ENCODE measurements at regions not wholly inside any gene's neighbourhood (a gene's known extent, or its start where the extent isn't known, plus 50 kb on each side); places are given as distances from the start of the nearest gene placed in this dataset.

DNA sequence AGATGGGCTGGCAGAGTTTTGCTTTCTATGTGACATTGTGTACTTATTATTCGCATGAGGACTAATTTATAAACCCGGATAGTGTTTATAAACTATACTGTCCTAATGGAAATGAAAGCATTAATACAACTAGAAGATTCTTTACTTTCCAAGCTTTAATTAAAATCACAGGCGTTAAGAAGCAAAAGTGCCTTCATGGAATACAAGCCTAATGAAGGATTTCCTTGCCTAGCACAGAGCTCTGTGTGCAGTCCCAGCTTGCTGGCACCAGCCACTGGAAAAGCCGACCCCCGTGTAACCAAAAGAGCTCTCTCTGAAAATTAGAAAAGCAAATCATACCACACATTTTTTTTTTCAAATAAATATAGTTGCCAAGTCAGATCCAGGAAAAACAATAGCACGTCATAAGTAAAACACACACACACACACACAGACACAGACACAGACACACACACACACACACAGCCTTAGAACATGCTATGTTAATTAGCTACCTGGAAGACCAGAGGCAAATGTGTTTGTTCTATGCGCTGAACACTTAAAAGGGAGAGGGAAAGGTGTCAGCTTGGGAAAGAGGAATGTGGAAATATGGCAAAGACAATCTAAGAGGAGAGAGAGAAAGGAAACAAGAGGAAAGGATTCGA lies 1084.2 kb downstream of the TUSC7 start:
- Histone ChIP-seq H3K27ac (no peak overlapping the region), H3K4me1 (replicated peaks) (no peaks in the 10 kb centered on the region), H3K36me3 (no peaks in the 10 kb centered on the region), H3K27me3 (replicated peaks; ENCODE audit: insufficient read depth) (no peaks in the 10 kb centered on the region), H3K4me3 (no peak overlapping the region), H3K9me3 (no peaks in the 10 kb centered on the region)
- 38% methylated on average over 8 of the region's 8 CpGs for WGBS
- intact Hi-C loops (cut with DNase I): no loop called here
- TF ChIP-seq POLR2AphosphoS5 (IDR thresholded peaks at IDR 0.05) (no peak), POLR2A (IDR thresholded peaks at IDR 0.05) (no peak)
- TF ChIP-seq, protein P1, sequence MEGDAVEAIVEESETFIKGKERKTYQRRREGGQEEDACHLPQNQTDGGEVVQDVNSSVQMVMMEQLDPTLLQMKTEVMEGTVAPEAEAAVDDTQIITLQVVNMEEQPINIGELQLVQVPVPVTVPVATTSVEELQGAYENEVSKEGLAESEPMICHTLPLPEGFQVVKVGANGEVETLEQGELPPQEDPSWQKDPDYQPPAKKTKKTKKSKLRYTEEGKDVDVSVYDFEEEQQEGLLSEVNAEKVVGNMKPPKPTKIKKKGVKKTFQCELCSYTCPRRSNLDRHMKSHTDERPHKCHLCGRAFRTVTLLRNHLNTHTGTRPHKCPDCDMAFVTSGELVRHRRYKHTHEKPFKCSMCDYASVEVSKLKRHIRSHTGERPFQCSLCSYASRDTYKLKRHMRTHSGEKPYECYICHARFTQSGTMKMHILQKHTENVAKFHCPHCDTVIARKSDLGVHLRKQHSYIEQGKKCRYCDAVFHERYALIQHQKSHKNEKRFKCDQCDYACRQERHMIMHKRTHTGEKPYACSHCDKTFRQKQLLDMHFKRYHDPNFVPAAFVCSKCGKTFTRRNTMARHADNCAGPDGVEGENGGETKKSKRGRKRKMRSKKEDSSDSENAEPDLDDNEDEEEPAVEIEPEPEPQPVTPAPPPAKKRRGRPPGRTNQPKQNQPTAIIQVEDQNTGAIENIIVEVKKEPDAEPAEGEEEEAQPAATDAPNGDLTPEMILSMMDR (IDR thresholded peaks at IDR 0.05): no peak
- no peak for DNase-seq (ENCODE audit: low spot score)

DNA sequence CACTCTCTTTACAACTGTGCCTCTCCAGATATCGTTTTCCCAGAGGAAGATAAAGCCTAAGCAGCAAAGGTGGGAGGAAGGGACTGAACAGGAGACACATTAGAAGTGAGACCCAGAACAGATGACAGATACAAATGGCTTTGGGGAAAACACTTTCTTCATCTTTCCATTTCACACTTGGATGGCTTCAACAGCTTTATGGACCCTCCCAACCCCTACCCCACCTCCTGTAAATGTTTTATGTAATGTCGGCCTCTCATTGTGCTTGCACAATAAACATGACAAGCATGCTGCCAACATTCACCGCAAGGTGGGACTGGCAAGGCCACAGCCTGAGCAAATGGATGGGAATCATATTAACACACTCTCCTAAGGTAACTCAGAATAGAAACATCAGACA lies 1088.6 kb downstream of the TUSC7 start:
- H3K9me3 ChIP-seq: no peaks in the 10 kb centered on the region
- no peaks in the 10 kb centered on the region for H3K27me3 ChIP-seq (replicated peaks; ENCODE audit: insufficient read depth)
- H3K4me3 ChIP-seq: no peak overlapping the region
- no peak for DNase-seq (ENCODE audit: low spot score)
- H3K4me1 ChIP-seq (replicated peaks): no peaks in the 10 kb centered on the region
- TF ChIP-seq POLR2A (IDR thresholded peaks at IDR 0.05) (no peak), POLR2AphosphoS5 (IDR thresholded peaks at IDR 0.05) (no peak)
- TF ChIP-seq, protein P1 (IDR thresholded peaks at IDR 0.05): no peak
- intact Hi-C loops (cut with DNase I): no loop called here
- no peak overlapping the region for H3K27ac ChIP-seq
- 37% methylated on average over 3 of the region's 3 CpGs for WGBS
- H3K36me3 ChIP-seq: no peaks in the 10 kb centered on the region

DNA sequence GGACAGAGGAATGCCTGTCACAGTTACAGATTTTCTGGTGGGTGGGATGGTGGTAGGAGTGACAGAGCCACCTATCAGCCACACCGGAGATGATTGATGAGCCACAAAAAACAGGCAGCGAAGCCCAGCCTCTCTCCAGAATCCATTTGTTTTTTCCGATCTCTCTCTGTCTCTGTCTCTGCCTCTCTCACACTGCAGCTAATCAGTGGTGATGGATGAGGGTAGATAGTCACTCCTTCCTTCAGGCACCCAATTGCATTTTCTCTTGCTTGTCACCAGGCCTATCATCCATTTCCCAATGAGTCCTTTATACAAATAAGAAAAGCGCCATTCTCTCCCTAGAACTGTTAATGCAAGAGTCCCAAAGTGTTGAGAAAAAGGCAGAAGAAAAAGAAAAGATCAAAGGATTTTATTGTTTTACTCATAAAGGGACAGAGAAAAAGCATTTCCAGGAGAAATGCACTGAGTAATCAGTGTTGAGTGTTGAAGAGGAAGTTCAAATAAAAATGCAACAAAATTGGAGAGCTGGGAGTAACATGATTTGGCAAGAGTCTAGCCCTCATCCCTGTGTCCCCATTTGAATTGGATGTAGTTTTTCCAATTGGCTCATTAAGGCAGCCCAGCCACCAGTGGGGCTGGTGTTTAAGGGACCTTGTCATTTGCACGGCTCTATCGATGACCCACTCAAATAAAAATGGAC lies 1089.3 kb downstream of the TUSC7 start:
- Histone ChIP-seq H3K36me3 (no peaks in the 10 kb centered on the region), H3K4me1 (replicated peaks) (no peaks in the 10 kb centered on the region), H3K4me3 (no peak overlapping the region), H3K27me3 (replicated peaks; ENCODE audit: insufficient read depth) (no peaks in the 10 kb centered on the region), H3K9me3 (no peaks in the 10 kb centered on the region), H3K27ac (no peak overlapping the region)
- DNase-seq (ENCODE audit: low spot score): no peak
- WGBS: 47% methylated on average over 6 of the region's 6 CpGs
- TF ChIP-seq, protein P1 (IDR thresholded peaks at IDR 0.05): no peak
- TF ChIP-seq POLR2A (IDR thresholded peaks at IDR 0.05) (no peak), POLR2AphosphoS5 (IDR thresholded peaks at IDR 0.05) (no peak)
- intact Hi-C loops (cut with DNase I): no loop called here

DNA sequence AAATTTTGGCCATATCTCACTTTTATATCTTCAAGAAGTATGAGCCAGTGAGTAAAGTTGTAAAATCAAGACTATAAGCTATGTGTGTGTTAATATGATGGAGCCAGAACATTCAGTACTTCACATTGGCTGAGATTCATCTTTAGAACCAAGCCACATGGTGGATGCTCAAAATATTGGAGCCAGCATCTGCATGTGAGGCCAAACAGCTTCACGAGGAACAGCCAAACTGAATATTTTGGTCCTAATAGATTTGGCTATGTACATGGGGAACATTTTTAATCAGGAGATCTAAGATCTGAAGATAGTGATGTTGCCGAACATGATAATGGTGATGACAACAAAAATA lies 1089.8 kb downstream of the TUSC7 start:
- Histone ChIP-seq H3K9me3 (no peaks in the 10 kb centered on the region), H3K27ac (no peak overlapping the region), H3K27me3 (replicated peaks; ENCODE audit: insufficient read depth) (no peaks in the 10 kb centered on the region), H3K36me3 (no peaks in the 10 kb centered on the region), H3K4me1 (replicated peaks) (no peaks in the 10 kb centered on the region), H3K4me3 (no peak overlapping the region)
- DNase-seq (ENCODE audit: low spot score): no peak
- TF ChIP-seq, protein P1 (IDR thresholded peaks at IDR 0.05): no peak
- TF ChIP-seq POLR2AphosphoS5 (IDR thresholded peaks at IDR 0.05): no peak
- no peak for TF ChIP-seq POLR2A (IDR thresholded peaks at IDR 0.05)
- 42% methylated on average over 2 of the region's 2 CpGs for WGBS
- intact Hi-C loops (cut with DNase I): no loop called here

DNA sequence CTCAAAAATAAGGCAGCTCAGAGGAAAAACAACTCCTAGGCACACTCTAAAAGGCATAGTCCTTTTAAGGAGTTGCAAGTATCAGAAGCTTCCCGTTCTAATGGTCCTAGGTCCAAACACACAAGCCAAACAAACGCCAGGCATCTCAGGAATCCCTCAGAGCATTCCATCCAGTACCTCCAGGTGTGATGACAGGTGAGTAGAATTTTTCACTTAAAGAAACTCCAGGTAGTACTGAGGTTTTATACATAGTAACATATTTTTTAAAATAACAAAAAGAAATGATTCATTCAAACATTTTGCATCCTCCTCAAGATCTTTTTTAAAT lies 1092.3 kb downstream of the TUSC7 start:
- no peaks in the 10 kb centered on the region for H3K9me3 ChIP-seq
- no peak overlapping the region for H3K27ac ChIP-seq
- TF ChIP-seq POLR2A (IDR thresholded peaks at IDR 0.05) (no peak), POLR2AphosphoS5 (IDR thresholded peaks at IDR 0.05) (no peak)
- TF ChIP-seq, protein P1 (IDR thresholded peaks at IDR 0.05): no peak
- WGBS: 29% methylated on average over 2 of the region's 2 CpGs
- H3K4me3 ChIP-seq: no peak overlapping the region
- H3K27me3 ChIP-seq (replicated peaks; ENCODE audit: insufficient read depth): no peaks in the 10 kb centered on the region
- no peaks in the 10 kb centered on the region for H3K4me1 ChIP-seq (replicated peaks)
- intact Hi-C loops (cut with DNase I): no loop called here
- DNase-seq (ENCODE audit: low spot score): no peak
- H3K36me3 ChIP-seq: no peaks in the 10 kb centered on the region

Measured in prostate gland (tissue), 2 donors.